Superior temporal gyrus (tissue), 1 donor: ENCODE measurements at regions not wholly inside any gene's neighbourhood (a gene's known extent, or its start where the extent isn't known, plus 50 kb on each side); places are given as distances from the start of the nearest gene placed in this dataset.
"Not testable (repeated sequence)": the region's sequence is repeated elsewhere in the genome, so short reads cannot be mapped to it uniquely, and the experiment has no call there.

Experiments used
- DNase-seq: peaks from one replicate; pipeline ENCODE4 v3.0.0-alpha.2; 2016; ENCODE audit errors: extremely low spot score

DNA sequence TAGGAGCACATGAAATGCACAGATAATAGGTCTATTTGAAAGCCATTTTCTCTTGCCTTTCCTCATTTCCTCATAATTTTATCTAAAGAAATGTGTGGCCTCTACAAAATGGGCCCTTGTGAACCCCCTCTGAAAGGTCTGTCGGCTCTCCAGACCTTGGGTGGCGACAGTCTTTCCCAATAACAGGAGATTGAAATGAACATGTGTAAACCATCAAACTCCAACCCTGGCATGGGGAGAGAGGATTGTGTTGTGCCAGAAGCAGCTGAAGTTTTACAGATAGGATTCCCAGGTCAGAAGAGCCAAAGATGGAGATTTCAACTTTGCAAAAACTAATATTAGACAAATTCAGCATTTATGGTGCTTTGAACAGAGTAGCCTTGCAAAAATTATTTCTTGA lies 277.1 kb upstream of the ECI2 start:
- DNase-seq = no peak

DNA sequence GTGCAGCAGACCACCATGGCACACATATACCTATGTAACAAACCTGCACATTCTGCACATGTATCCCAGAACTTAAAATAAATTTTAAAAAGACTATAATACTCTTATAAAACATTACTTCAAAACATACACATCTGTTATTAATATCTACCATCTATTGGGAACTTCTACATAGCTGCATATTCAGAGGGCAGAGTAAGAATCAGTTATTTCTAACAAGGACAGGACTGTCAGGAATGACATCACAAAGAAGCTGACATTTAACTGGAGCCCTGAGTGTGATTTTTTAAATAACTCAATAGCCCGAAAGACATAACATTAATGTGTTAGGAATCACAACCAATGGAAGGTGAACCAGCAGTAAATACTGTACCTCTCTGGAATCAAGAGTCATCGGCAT lies 276.7 kb upstream of the ECI2 start:
- DNase-seq = no peak

DNA sequence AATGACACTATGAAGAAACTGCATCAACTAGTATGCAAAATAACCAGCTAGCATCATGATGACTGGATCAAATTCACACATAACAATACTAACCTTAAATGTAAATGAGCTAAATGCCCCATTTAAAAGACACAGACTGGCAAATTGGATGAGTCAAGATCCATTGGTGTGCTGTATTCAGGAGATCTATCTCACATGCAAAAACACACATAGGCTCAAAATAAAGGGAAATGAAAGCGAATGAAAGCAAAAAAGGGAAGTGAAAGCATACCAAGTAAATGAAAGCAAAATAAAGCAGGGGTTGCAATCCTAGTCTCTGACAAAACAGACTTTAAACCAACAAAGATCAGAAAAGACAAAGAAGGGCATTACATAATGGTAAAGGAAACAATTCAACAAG lies 272.3 kb upstream of the ECI2 start:
- DNase-seq = not testable (repeated sequence)

DNA sequence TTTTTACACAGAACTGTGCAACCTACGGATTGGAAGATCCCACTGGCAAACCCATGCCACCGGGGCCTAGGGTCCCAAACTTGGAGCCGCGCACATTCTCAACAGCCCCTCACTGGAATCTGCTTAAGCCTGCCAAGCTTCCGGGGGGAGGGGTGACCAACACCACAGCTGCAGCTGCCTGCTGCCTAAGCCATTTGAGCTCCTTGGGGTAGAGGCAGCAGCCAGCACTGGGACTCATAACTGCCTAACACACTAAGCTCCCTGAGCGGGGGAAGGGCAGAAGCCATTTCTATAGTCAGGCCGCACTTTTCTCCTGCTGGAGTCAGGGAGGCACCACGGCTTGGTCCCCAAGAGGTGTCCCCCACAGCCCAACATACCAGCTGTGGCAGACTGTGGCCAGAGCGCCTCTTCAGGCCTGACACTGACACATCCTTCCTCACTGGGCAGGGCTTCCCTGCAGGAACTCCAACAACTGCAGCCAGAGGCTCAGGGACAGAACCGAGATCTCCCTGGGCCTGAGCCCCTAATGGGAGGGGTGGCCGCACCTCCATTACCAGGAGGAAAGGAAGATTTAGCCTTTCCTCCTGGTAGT lies 270.3 kb upstream of the ECI2 start:
- no peak for DNase-seq

DNA sequence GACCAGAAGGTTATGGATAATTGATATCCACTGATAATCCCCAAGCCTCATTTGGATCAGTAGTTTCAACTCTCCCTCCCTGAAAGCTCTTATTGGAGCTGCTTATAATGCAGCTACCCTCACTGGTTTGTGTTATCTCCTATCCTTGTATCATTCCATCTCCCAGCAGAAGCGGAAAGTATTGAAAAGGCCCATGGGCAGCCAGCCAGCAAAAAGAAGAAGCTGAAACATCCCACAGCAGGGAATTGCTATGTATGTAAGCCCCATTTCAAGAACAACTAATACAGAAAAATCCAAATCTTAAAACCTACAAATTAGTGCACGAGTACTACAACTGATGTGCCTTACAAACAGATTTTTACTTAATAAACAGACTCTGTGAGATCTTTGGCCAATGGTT lies 269.0 kb upstream of the ECI2 start:
- no peak for DNase-seq

DNA sequence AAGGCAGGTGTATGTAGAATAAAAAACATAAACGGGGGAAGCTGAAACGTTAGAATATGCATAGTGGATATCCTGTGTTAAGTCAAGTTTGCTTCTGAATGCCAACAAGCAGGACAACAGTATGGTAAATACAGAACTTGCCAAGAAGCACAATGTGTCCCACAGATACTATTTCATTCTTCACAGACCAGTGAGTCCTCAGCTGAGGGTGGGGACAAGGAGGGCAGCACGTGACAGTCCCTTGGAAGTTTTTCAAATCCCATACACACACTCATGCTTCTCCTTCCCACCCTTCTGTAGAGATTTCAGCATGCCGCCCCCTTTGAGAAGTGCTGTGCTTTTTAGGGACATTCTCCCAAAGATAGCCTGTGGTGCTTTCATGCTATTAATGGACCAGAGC lies 268.5 kb upstream of the ECI2 start:
- peak; percentile 51 for DNase-seq

DNA sequence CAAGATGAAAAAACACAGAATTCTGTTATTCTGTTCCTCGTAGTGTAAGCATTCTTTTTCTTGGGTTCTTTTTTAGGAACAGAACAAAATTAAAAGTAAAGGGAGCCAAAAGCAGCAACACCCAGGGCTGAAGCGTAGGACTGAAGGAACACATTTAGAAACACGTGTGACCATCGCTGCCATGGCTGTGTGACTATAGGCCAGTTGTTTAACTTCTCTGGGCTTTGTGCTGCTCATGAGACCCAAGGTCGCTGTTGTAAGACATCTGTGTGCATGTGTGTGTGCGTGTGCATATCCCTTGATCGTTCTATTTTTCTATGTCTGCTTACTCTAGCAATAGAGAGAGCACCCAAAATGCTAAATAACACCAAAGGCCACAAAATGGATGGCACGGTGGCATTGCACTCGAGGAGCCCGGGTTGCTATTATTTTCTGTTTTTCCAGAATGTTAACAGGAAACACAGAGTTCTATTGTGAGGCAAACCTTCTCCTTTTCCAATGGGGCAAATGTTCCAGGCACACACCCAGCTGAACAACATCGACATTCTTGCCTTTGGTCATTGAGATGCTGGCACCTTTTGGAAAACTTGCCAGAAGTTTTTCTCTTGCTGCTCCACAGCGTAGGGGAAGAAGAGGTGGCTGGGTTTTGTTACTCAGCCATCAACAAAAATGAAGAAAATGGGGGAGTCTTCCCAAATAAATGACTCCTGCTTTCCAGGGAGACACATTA lies 267.8 kb upstream of the ECI2 start:
- peak; percentile 48 for DNase-seq

DNA sequence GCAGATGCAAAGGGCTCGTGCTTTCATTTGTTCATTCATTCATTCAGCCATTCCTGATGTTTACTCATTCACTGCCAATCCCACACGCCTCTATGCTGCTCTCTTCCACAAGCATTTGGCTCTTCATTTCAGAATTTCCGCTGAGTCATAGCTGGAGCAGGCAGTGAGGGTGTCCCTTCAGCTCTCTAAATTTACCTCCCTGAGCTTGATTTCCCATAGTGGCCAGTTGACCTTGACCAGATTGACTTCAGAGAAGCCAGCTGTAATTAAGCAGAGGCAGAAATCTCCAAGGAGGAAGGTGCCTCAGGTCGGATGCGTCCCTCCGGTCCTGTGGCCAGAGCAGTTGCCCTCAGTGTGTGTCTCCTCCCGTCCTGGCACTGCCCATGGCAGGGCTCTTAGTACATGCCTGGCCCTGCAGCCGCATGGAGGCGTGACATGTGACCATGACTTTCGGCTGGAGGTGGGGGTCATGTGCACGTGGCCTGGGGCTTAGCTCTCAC lies 267.2 kb upstream of the ECI2 start:
- DNase-seq = peak; percentile 43

DNA sequence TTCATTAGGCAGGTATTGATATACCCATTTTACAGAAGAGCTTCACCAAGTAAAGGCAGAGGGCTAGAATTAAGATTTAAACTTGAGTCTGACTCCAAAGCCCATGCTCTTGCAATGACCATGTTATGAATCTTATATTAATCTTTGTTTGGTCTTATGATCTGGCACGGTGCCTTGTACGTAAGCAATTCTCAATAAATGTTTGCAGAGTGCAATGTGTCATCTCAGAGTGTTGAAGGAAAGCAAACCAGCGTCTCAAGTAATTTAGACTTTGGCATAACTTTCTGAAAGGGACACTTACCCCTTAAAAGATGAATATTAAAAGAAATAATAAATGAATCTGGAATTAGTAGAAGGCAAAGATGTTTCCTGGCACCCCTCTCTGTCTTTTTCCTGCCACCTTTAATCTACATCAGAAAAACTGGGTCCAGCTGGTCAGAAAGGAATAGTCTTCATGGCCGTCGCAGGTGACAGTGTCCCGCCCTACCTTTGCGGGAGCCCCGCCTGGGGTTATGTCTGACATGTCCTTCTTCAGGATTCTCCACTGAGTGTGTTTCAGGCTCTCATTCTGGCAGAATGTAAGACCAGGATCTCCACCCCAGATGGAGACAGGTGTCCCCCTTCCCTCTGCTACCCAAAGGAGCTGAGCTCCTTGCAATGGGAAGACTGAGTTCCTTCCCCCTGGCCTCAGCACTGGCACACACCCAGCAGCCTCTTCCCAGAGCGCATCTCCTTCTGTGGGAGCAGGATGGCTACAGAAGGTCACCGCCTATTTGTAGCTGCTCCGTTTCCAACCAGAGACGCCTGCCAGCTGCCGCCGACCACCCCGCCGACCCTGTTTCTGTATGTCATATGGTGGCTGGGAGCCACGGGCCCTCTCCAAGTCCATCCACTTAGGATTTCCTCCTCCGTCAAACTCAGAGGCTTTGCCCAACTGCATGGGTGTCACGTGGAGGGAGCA lies 266.3 kb upstream of the ECI2 start:
- DNase-seq = no peak

DNA sequence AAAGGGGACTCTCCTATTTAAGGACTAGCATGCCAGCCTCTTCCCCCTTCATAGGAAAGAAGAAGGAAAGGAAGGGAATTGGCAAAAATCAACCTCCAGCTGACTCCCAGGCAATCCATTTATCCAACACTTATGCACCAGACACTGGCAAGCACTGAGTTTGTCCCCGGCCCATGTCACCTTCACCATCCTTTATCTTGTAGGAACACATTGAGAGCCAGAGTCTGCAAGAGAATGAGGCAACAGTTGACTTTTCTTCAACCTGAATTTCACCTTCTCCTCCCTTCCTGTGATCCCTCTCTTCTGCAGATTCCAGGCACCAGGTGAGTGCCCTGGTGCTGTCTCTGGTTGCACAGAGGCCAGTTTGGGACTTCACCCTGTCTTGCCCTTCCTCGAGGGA lies 264.3 kb upstream of the ECI2 start:
- no peak for DNase-seq

DNA sequence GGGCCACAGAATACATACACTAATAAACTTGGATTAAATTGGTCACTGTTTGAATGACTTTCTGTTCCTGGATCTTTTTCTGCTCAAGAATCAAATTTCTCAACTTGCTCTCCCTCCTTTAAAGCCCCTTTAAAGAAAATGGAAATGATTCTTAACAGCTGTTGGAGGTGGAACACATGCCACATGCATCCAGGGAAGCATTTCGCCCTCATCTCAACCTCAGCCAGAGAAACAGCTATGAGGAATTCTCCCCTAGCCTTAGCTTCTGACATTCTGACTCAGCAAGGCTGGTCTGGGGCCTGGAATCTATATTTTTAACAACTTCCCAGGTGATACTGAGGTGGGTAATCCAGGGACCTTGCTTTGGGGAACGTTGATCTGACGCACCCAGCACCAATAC lies 263.4 kb upstream of the ECI2 start:
- no peak for DNase-seq

DNA sequence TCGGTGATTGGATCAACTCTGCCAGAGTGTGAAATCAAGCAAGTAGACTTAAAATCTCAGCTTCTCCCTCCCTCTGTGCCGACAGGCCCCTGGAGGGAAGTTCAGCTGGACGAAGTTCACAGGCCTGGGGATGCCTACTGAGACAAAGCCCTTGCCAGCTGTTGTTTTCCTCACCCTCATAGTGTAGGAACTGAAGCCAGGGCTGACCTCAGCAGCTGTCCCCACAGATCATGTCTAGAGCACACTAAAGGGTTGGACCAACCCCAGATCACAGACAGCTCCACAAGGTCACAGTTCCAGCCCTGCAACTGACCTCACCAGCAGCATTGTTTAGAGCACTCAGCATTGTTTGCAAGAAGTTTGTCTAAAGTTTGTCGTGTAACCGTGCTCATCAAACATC lies 261.9 kb upstream of the ECI2 start:
- peak; percentile 71 for DNase-seq

DNA sequence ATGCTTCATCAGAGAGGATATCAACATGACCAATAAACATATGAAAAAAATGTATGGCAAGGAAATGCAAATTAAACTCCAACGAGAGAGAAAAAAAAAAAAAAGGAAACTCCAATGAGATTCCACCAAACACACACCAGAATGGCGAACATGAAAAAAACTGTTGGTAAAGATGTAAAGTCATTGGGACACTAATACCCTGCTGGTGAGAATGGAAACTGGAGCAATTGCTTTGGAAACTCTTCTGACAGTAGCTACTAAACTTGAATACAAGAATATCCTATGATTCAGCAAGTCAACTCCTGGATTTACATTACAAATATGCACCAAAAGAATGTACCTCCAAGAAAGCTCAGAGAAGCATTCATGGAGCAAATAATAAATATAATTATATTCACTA lies 260.7 kb upstream of the ECI2 start:
- DNase-seq = no peak

DNA sequence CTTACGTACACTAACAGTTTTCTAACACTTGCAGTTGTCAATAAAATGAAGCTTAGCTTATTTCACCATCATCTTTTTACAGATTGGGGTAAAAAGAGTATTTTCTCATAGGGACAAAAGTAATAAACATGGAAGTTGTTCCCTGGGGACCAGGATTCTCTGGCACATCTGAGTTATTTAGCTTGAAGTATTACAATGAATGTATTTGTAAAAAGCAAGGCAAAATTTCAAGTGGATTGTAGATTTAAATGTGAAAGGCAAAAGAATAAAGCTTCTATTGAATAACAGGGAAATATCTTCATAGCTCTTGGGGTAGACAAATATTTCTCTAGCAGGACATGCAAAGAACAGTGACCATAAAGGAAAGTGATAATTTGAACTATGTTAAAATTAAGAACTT lies 260.0 kb upstream of the ECI2 start:
- no peak for DNase-seq

DNA sequence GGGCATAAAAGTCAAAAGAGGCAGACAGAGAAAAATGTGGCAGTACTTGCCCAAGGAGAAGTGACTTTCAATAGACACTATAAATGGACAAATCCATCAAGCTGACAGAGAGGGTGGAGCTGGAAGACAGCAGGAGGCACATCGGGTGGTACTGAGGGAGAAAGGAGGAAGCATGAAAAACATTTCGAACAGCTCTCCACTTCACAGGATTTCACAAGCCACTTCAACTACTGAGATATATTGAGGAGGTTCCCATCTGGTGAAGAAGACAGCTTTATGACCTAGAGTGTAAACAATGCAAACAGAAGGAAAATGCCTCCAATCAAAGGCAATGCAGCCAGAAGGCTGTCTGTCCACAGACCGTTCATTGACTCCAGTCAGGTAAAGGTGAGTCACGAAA lies 259.4 kb upstream of the ECI2 start:
- DNase-seq = no peak

DNA sequence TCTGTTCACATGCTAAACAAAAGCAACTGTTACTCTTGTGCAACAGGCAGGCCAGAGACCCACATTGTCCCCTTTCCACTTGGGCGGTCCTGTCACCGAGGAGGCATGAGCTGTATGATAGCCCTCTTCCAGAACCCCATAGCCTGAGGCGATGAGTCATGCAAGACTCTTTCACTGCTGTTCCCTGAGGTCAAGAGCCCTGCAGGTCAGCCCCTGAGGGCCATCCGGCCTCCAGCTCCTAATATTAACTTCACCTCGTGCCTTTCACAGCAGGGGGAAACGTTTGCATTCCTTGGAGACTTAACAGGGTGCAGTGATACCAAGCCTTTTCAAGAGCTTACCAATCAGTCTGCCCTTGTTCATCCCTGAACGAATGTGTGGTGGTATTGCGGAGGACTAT lies 253.3 kb upstream of the ECI2 start:
- no peak for DNase-seq

DNA sequence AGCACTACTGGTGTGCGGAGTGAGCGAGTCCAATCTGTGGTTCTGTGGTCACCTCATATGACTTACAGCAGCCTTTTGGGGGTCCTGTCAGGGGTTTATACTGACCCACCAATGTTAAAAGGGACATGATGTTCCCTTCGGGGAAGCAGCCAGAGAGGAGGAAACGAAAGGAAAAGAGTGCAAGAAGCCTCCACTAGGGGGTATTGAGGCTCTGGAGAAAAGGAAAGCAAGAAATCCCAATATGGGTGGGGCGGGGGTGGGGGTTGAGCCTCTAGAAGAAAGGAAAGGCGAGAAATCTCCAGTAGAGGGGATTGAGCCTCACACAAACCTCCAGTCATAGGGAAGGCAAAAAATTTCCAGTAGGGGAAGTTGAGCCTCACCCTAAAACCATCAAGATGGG lies 249.3 kb upstream of the ECI2 start:
- no peak for DNase-seq

DNA sequence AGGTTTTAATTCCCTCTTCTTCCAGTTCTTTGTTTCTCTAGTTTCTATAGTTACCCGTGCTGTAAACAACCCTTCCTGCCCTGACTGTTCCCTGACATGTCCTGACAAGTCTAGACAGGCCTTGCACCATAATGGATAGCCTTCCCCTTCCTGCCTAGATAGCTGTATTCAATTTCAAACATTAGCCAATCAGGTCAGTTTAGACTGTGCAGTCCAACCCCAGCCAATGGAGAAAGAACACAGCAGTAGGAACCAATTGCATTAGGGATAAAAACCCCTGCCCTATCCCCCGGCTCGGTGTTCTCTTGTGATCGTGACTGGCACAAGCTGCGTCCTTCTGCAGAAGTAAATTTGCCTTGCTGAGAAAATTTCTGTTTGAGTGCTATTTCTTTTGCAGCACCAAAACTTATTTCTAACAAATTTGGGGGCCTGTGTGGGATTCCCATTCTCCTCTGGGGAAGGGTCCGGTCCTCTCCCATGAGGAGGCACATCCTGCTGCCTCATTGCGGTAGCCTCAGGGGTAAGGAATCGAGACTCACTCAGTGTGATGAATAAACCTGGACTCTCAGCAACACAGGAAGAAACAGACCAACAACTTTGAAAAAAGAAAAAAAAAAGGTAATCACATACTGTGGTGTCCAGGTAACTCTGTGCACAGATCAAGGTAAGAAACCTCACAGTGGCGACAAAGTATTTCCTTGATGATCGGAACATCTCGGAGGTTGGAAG lies 248.7 kb upstream of the ECI2 start:
- DNase-seq = no peak

DNA sequence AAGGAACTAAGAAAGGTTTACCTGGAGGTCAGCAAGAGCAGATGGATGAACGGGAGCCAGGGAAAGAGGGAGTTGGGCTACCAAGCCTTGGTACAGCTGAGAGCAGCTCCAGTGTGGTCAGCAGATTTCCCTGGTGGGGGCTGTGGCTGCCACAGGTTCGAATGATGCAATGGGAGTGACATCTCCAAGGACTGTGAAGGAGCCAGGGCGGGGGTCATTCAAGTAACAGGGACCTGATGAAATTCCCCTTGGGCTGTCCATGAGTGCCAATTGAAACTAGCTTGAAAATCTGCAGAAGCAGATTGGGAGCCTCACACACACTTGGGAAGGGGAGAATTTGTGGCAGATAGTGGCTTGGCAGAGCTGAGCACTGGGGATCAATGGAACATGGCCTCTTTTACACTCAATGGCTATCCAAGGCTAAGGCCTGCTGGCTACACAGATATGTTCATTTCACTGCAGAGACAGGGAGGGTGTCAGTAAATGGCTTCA lies 247.0 kb upstream of the ECI2 start:
- DNase-seq = no peak

DNA sequence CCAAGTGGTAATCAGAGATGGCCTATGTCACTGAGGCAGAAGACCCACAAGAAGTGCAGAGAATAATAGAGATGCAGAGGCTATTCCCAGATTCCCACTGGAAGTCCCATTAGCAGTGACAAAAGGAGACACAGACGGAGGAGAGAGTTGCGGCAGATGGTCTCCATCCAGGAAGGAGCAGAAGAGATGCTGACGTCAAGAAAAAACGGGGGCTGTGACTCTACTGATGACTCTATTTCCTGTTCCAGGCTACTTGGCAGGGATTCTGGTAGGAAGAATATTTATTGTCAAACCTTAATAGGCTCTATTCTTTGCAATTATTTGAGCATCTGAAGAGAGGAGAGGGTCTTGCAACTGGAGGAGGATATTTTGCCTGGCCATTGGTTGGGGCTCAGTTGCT lies 246.0 kb upstream of the ECI2 start:
- DNase-seq = no peak

DNA sequence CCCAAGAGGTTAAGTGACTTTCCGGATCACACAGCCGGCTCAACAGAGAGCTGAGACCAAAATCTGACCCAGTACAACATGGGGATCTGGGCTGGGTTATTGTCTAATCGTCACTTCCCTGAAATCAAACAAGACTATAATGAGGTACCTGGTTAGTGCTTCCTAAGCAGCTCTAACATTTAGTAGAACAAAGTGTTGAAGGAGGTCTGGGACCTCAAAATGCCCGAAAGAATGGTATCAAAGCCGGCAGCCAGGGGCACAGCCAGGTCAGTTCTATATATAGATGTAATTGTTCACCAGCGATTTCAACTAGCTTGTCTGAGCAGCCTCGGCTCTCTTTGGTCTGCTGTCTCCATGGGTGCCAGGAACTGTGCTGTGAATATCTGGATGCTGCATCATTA lies 245.5 kb upstream of the ECI2 start:
- no peak for DNase-seq

DNA sequence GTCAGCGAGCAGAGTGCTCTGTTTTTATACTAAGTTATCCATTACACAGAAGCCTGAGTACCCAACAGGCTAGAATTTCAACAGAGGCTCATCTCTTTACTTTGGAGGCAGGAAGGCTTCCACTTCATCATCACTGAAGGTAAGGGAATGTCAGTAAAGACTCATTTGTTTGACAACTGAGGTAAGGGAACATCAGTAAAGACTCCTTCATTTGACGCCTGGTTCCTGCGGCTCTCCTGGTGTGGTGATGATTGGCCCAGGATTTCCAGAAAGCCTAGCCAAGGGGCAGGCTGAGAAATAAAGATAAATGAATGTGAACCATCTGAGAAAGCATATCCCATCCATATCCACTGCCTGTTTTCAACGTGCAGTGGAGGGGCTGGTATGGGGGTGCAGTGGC lies 244.6 kb upstream of the ECI2 start:
- DNase-seq = no peak
